ENCODE measurements at regions not wholly inside any gene's neighbourhood (a gene's known extent, or its start where the extent isn't known, plus 50 kb on each side); places are given as distances from the start of the nearest gene placed in this dataset.

DNA sequence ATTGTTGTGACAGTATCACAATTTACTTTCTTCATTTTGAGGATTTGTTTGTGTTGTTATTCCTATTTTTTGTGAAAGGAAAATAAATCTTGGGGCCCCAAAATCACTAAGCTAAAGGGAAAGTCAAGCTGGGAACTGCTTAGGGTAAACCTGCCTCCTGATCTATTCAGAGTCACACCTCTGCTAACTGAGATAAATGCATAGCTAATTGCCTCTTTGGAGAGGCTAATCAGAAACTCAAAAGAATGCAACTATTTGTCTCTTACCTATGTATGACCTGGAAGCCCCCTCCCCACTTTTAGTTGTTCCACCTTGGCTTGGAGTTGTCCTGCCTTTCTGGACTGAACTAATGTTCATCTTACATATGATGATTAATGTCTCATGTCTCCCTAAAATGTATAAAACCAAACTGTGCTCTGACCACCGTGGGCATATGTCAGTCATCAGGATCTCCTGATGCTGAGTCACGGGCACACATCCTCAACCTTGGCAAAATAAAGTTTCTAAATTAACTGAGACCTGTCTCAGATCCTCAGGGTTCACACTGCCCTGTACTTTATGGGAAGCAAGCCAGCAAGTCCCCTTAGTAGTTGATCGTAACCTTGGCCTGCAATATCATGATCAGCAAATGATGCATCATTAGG is 523.2 kb upstream of the GOLIM4 start:
- no peaks in the 10 kb centered on the region for H3K36me3 ChIP-seq
- no peak for DNase-seq
- H3K4me3 ChIP-seq, result no peak overlapping the region
- H3K9me3 ChIP-seq, result no peaks in the 10 kb centered on the region
- intact Hi-C loops (cut with DNase I), result no loop called here
- WGBS, 3 donors, result 79 to 81% (median 80%) methylated on average over 3 of the region's 3 CpGs
- H3K4me1 ChIP-seq (ENCODE audit: insufficient read depth), result no peaks in the 10 kb centered on the region
- no peak overlapping the region for H3K27ac ChIP-seq
- TF ChIP-seq, protein P1, sequence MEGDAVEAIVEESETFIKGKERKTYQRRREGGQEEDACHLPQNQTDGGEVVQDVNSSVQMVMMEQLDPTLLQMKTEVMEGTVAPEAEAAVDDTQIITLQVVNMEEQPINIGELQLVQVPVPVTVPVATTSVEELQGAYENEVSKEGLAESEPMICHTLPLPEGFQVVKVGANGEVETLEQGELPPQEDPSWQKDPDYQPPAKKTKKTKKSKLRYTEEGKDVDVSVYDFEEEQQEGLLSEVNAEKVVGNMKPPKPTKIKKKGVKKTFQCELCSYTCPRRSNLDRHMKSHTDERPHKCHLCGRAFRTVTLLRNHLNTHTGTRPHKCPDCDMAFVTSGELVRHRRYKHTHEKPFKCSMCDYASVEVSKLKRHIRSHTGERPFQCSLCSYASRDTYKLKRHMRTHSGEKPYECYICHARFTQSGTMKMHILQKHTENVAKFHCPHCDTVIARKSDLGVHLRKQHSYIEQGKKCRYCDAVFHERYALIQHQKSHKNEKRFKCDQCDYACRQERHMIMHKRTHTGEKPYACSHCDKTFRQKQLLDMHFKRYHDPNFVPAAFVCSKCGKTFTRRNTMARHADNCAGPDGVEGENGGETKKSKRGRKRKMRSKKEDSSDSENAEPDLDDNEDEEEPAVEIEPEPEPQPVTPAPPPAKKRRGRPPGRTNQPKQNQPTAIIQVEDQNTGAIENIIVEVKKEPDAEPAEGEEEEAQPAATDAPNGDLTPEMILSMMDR (IDR thresholded peaks at IDR 0.05), result no peak
- no peak for TF ChIP-seq POLR2A (IDR thresholded peaks at IDR 0.05)
- no peaks in the 10 kb centered on the region for H3K27me3 ChIP-seq

DNA sequence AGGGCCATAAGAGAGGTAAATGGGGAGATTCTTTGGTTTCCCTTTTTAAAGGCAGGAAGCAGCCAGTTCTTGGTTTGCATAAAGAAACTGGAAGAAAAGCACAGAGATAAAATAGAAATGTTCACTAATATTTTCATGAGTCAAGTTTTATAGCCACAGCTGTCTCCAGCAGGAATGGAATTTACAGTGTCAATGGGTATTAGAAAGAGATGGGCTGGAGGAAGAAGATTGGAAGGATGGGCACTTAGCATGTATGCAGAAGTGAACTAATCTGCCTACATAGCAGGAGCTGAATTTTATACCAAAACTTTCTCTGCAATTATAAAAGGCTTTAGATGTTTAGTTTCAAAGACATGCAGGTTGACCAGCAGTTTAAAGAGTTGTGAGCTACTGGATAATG is 521.9 kb upstream of the GOLIM4 start:
- Histone ChIP-seq H3K4me1 (ENCODE audit: insufficient read depth) (no peaks in the 10 kb centered on the region), H3K36me3 (no peaks in the 10 kb centered on the region), H3K4me3 (no peak overlapping the region), H3K27ac (no peak overlapping the region), H3K27me3 (no peaks in the 10 kb centered on the region), H3K9me3 (no peaks in the 10 kb centered on the region)
- intact Hi-C loops (cut with DNase I), result no loop called here
- DNase-seq, result no peak
- TF ChIP-seq EP300 (IDR thresholded peaks at IDR 0.05) (no peak), POLR2A (IDR thresholded peaks at IDR 0.05) (no peak)
- TF ChIP-seq, protein P1 (IDR thresholded peaks at IDR 0.05), result no peak

DNA sequence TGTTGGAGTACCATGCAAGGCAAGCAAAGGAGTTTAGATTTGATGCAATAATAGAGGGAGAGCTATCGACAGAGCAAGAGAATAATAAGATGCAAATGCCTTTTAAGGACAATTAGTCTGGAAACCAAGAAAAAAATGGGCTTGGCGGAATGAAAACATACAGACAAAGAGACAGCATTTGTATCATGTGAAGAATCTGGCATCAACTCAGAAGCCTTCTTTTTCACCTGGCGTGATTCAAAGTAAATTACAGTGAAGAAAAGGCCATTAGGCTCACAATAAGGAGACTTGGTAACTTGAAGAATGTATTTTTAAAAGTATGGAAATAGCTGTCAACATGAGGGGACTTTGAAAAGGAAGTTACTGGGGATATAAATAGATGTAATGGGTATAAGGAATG is 521.2 kb upstream of the GOLIM4 start:
- H3K27ac ChIP-seq, result no peak overlapping the region
- intact Hi-C loops (cut with DNase I), result no loop called here
- no peak overlapping the region for H3K4me3 ChIP-seq
- no peaks in the 10 kb centered on the region for H3K36me3 ChIP-seq
- H3K9me3 ChIP-seq, result no peaks in the 10 kb centered on the region
- no peak for TF ChIP-seq POLR2A (IDR thresholded peaks at IDR 0.05)
- no peak for TF ChIP-seq EP300 (IDR thresholded peaks at IDR 0.05)
- TF ChIP-seq, protein P1 (IDR thresholded peaks at IDR 0.05), result no peak
- DNase-seq, result no peak
- H3K27me3 ChIP-seq, result no peaks in the 10 kb centered on the region
- WGBS, 3 donors, result 68 to 70% (median 68%) methylated on average over 3 of the region's 3 CpGs
- no peaks in the 10 kb centered on the region for H3K4me1 ChIP-seq (ENCODE audit: insufficient read depth)

DNA sequence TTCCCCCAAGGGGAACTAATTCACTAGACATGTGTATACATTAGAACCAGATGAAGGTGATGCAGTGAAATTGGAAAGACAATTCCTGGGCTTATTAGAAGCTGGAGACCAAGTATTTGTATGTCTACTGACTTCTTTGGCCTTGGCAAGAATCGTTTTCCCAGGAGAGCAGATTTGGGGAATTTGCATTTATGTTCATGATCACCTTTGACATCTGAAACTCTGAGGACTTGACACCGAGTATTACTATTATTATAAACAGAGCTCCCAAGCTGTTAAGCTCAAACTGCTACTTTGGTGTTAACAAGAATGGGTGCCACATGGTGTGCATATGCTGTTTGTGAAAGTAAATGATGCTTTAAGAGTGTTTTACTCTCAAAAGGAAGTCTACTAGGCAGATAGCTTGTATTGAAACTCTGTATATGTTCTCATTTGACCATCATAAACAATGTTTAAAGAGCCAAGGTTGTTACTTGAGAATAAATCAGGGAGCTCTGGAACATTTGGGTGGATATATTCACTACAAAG is 519.8 kb upstream of the GOLIM4 start:
- WGBS, 3 donors, result 15 to 54% (median 36%) methylated on average over 2 of the region's 2 CpGs
- Histone ChIP-seq H3K36me3 (no peaks in the 10 kb centered on the region), H3K27me3 (no peaks in the 10 kb centered on the region), H3K4me3 (no peak overlapping the region), H3K27ac (no peak overlapping the region), H3K4me1 (ENCODE audit: insufficient read depth) (no peaks in the 10 kb centered on the region), H3K9me3 (no peaks in the 10 kb centered on the region)
- intact Hi-C loops (cut with DNase I), result no loop called here
- TF ChIP-seq EP300 (IDR thresholded peaks at IDR 0.05) (no peak), POLR2A (IDR thresholded peaks at IDR 0.05) (no peak)
- TF ChIP-seq, protein P1 (IDR thresholded peaks at IDR 0.05), result no peak
- DNase-seq, result no peak

All from ovary (tissue), 7 donors.